Mucosa of rectum (tissue), 2 donors: ENCODE measurements at regions not wholly inside any gene's neighbourhood (a gene's known extent, or its start where the extent isn't known, plus 50 kb on each side); places are given as distances from the start of the nearest gene placed in this dataset.
"Not testable (repeated sequence)": the region's sequence is repeated elsewhere in the genome, so short reads cannot be mapped to it uniquely, and the experiment has no call there.

Experiments
- H3K27ac ChIP-seq, 2 donors: one replicate each; pipeline ENCODE4 v1.7.0; 2013; ENCODE audit warnings: inconsistent platforms in 2 of 2, low read depth in 2 of 2, low read length in 2 of 2
- H3K27me3 ChIP-seq, 2 donors: one replicate each; pipeline ENCODE4 v1.7.0; 2013; ENCODE audit warnings: low read length in 2 of 2; ENCODE audit not compliant: control insufficient read depth in 2 of 2, insufficient read depth in 2 of 2
- H3K36me3 ChIP-seq, 2 donors: one replicate each; pipeline ENCODE4 v1.7.0; 2013; ENCODE audit warnings: low read length in 2 of 2; ENCODE audit not compliant: control insufficient read depth in 2 of 2, insufficient read depth in 2 of 2
- H3K4me1 ChIP-seq, 2 donors: one replicate each; pipeline ENCODE4 v1.7.0; 2013; ENCODE audit warnings: low read length in 2 of 2, mild to moderate bottlenecking in 1 of 2; ENCODE audit not compliant: control insufficient read depth in 2 of 2, insufficient read depth in 2 of 2
- H3K4me3 ChIP-seq, 2 donors: one replicate each; pipeline ENCODE4 v1.7.0; 2013; ENCODE audit warnings: low read length in 2 of 2
- H3K9ac ChIP-seq, 2 donors: one replicate each; pipeline ENCODE4 v1.7.0; 2013; ENCODE audit warnings: low read length in 2 of 2, low read depth in 1 of 2, mild to moderate bottlenecking in 1 of 2
- H3K9me3 ChIP-seq, 2 donors: one replicate each; pipeline ENCODE4 v1.7.0; 2013; ENCODE audit warnings: low read length in 2 of 2; ENCODE audit not compliant: control insufficient read depth in 2 of 2
- donor health status: healthy.
- donor health status: Normal muscosa, but diverticular disease.

DNA sequence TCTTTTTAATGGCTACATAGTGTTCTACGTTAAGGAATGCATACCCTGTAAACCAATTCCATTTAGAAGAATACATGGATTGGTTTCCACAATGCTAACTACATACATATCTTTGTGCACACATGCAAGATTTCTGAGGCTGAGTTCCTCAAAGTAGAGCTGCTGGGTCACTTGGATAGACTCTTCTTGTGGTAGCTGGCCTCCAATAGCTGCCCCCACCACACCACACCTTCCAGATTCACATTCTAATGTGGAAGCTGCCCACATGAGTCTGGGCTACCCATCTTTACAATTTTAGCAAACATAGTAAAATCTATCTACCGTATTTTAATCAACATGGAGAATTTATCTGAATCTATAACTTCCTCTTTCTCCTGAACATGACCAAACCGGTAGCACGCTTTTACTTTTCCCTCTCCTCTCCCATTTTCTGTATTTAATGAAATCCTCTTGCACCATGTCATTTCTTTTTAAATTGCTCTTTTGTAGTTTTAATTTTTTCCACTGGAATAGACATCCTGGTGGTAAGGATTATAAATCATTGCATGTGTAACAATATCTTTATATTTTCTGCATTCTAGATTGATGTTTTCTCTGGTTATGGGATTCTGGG lies 74.7 kb upstream of the CITED2 start:
- H3K27ac ChIP-seq = no peak overlapping the region

DNA sequence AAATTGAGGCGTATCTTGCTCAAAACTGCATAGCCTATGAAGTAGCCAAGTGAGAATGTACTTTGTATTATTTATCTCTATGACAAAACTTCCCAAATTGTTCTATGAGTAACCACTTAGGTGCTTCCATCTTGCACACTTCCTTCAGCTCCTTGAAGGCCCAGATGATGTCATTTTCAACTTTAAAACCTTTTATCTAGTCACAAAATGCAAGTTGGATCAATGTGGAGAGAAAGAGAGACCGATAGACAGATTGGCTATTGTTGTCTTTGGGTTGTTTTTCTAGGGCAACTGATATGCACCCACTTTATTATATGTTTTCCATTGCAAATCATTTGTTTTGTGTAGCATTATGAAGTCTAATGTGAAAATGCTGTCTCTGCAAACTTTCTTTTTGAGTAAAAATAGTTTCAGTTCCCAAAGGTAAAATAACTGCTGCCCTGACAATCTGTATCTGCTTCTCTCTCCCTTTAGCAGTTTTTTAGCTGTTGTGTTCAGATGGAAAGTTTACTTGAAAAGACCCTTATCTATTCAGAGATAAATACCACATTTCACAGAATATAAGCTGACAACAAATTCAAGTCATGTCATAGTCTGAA lies 73.7 kb upstream of the CITED2 start:
- Histone ChIP-seq H3K9me3 (no peaks in the 10 kb centered on the region), H3K36me3 (no peaks in the 10 kb centered on the region), H3K9ac (no peak overlapping the region), H3K27ac (no peak overlapping the region), H3K4me3 (no peak overlapping the region), H3K27me3 (no peaks in the 10 kb centered on the region), H3K4me1 (no peaks in the 10 kb centered on the region)

More for the DNA sequence above, 74.7 kb upstream of the CITED2 start:
- no peak overlapping the region for H3K9ac ChIP-seq
- H3K27me3 ChIP-seq = no peaks in the 10 kb centered on the region
- no peaks in the 10 kb centered on the region for H3K4me1 ChIP-seq
- H3K9me3 ChIP-seq = no peaks in the 10 kb centered on the region
- H3K36me3 ChIP-seq = no peaks in the 10 kb centered on the region
- H3K4me3 ChIP-seq = no peak overlapping the region

GRCh38 chr6:139447656-139447975 lies 73.2 kb upstream of the CITED2 start:
- H3K27ac ChIP-seq = no peak overlapping the region
- no peak overlapping the region for H3K9ac ChIP-seq
- H3K9me3 ChIP-seq = no peaks in the 10 kb centered on the region
- H3K27me3 ChIP-seq = no peaks in the 10 kb centered on the region
- H3K4me1 ChIP-seq = no peaks in the 10 kb centered on the region
- H3K36me3 ChIP-seq = no peaks in the 10 kb centered on the region
- H3K4me3 ChIP-seq = no peak overlapping the region

- Histone ChIP-seq H3K9me3 (no peaks in the 10 kb centered on the region), H3K4me1 (no peaks in the 10 kb centered on the region), H3K36me3 (no peaks in the 10 kb centered on the region), H3K27ac (no peak overlapping the region), H3K9ac (no peak overlapping the region), H3K4me3 (no peak overlapping the region), H3K27me3 (no peaks in the 10 kb centered on the region)
These were observed 72.6 kb upstream of the CITED2 start for GRCh38 chr6:139446768-139447655.

DNA sequence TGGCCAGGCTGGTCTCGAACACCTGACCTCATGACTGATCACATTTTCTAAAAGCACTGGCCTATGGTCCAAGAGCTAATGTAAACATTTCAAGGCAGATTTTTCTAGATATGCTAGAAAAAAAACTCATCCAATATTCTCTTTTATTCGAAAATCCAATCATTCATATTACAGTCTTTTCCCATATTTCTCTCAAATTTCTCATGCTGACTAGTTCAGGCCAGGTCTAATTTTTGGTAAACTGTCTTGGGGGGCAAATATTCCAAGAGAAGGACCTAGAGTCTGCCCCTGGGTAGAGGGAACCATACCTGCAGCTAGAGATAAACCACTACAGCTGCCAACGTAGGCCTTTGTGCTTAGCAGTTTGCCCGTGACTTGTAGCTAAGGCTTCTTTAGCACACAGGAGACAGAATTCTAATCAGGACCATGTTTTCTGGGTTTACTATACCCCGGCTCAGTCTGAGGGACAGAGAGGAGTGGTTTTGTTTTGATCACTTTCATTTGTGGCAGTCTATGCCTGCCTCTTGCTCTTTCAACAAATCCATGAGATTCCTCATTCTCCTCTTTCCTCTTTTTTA lies 71.8 kb upstream of the CITED2 start:
- Histone ChIP-seq H3K4me3 (no peak overlapping the region), H3K27ac (no peak overlapping the region), H3K27me3 (no peaks in the 10 kb centered on the region), H3K36me3 (no peaks in the 10 kb centered on the region), H3K9ac (no peak overlapping the region), H3K9me3 (no peaks in the 10 kb centered on the region), H3K4me1 (no peaks in the 10 kb centered on the region)

GRCh38 chr6:139444273-139444787 lies 69.9 kb upstream of the CITED2 start:
- not testable (repeated sequence) for H3K27ac ChIP-seq, H3K27me3 ChIP-seq, H3K4me1 ChIP-seq, H3K9ac ChIP-seq, H3K9me3 ChIP-seq, H3K36me3 ChIP-seq, H3K4me3 ChIP-seq

- H3K4me1 ChIP-seq = no peaks in the 10 kb centered on the region
- H3K27me3 ChIP-seq = no peaks in the 10 kb centered on the region
- no peaks in the 10 kb centered on the region for H3K36me3 ChIP-seq
- H3K9ac ChIP-seq = no peak overlapping the region
- no peaks in the 10 kb centered on the region for H3K9me3 ChIP-seq
- H3K4me3 ChIP-seq = no peak overlapping the region
- H3K27ac ChIP-seq = no peak overlapping the region
These were observed 69.0 kb upstream of the CITED2 start for GRCh38 chr6:139443231-139444112.

DNA sequence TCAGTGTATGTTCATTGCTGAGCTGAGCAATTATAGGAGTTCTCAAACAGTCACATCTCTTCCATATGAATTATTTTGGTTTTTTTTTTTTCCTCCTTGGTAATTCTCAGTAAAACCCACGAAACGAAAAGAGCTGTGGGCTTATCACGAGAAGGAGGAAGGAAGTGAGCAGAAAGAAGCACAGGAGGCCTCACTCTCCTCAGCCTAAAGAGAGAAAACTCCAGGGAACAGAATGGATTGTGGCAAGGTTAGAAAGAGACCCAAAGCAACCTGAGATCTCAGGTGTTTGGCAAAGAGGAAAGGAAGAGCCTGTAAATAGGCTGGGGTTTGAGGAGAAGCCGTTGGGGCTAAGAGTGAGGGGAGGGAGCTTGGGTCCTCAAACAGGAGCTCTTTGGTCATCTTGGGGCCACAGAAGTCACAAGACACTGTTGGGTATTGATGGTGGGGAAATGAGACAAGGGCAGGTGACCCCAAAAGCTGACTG lies 67.8 kb upstream of the CITED2 start:
- Histone ChIP-seq H3K9me3 (no peaks in the 10 kb centered on the region), H3K4me3 (no peak overlapping the region), H3K4me1 (no peaks in the 10 kb centered on the region), H3K36me3 (no peaks in the 10 kb centered on the region), H3K27ac (no peak overlapping the region), H3K27me3 (no peaks in the 10 kb centered on the region), H3K9ac (no peak overlapping the region)

- no peak overlapping the region for H3K9ac ChIP-seq
- H3K36me3 ChIP-seq = no peaks in the 10 kb centered on the region
- H3K4me1 ChIP-seq = no peaks in the 10 kb centered on the region
- H3K9me3 ChIP-seq = no peaks in the 10 kb centered on the region
- H3K27ac ChIP-seq = no peak overlapping the region
- no peaks in the 10 kb centered on the region for H3K27me3 ChIP-seq
- H3K4me3 ChIP-seq = no peak overlapping the region
These were observed 64.9 kb upstream of the CITED2 start for GRCh38 chr6:139439349-139439748.
